ENCODE measurements at regions not wholly inside any gene's neighbourhood (a gene's known extent, or its start where the extent isn't known, plus 50 kb on each side); places are given as distances from the start of the nearest gene placed in this dataset.

DNA sequence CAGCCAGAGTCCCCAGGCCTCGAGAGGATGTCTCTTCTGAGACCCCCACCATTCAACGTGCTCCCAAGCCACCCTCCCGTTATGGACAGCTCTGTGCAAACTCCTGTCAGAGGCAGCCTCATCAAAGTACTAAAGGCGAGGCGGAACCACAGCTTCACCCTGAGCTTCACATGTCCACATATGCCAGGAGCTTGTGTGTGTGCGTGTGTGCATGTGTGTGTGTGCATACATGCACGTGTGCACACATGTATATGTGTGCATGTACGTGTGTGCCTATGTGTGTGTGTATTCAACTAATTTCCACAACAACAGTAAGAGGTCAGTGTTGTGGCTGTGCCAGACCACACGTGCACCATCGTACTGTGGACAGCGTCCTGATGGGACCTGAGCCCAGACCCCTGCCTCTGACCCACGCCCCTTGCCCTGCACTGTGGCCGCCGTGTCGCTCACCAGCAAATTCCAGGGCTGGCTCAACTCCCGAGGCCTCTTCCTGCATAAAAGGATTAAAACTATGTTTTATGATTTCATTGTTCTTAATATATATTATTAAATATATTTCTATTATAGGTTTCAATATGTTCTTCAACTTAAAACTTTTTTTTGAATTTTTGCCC is 444.8 kb downstream of the EIPR1 start:
- no peak for ATAC-seq (ENCODE audit: low FRiP score)
- DNase-seq (ENCODE audit: low spot score): no peak
- TF ChIP-seq, protein P1, sequence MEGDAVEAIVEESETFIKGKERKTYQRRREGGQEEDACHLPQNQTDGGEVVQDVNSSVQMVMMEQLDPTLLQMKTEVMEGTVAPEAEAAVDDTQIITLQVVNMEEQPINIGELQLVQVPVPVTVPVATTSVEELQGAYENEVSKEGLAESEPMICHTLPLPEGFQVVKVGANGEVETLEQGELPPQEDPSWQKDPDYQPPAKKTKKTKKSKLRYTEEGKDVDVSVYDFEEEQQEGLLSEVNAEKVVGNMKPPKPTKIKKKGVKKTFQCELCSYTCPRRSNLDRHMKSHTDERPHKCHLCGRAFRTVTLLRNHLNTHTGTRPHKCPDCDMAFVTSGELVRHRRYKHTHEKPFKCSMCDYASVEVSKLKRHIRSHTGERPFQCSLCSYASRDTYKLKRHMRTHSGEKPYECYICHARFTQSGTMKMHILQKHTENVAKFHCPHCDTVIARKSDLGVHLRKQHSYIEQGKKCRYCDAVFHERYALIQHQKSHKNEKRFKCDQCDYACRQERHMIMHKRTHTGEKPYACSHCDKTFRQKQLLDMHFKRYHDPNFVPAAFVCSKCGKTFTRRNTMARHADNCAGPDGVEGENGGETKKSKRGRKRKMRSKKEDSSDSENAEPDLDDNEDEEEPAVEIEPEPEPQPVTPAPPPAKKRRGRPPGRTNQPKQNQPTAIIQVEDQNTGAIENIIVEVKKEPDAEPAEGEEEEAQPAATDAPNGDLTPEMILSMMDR (IDR thresholded peaks at IDR 0.05): no peak

DNA sequence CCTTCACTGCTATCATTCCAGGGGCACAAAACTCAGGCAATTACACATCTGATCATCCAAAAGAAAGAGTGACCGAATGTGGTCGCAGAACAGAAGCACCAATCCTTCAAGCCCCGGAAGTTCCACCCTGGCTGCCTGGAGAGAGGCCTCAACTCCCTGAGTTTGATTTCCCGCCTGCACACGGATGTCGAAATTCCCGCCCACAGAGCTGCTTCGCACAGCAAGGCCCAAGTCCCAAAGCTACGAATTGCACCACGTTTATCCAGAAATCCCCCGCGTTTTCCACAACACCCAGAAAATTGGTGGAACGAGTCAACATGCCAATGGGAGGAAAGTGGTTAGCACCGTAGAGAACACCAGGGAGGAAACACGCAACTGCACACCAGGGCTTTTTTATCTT is 445.4 kb downstream of the EIPR1 start:
- ATAC-seq (ENCODE audit: low FRiP score): no peak
- DNase-seq (ENCODE audit: low spot score): no peak
- TF ChIP-seq, protein P1 (IDR thresholded peaks at IDR 0.05): no peak

DNA sequence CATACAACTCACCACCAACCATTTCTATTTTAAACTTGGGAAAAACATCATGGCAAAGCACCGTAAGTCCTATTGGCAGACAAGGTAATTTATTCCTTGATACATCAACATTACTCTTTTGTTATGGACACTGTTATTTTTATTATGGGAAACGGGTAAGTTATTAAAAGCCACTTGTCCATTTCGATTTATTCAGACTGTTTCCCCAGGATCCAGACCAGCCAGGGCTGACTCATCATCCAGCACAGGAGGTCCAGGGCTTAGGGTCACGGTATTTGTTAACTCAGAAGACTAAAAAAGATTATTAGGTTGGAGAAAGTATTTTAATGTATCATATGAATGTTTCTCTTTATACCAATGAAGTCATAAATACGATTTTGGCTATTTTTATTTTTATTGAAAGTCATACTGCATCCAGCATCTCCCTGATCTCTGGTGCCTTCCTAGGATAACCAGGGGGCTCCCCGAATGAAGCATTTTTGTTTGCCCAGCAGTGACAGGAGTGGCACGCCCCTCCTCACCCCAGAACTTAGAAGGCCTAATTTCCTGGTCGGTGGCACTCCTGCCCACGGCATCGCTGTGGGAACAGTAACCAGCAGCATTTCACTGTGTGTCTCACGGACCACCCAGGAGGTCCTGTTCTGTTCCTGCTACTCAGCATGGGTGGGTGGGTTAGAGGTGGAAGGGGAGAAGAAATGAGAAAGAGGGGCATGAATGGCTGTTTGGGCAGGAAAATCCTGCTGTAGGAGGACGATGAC is 446.1 kb downstream of the EIPR1 start:
- no peak for DNase-seq (ENCODE audit: low spot score)
- no peak for ATAC-seq (ENCODE audit: low FRiP score)
- TF ChIP-seq, protein P1 (IDR thresholded peaks at IDR 0.05): no peak

DNA sequence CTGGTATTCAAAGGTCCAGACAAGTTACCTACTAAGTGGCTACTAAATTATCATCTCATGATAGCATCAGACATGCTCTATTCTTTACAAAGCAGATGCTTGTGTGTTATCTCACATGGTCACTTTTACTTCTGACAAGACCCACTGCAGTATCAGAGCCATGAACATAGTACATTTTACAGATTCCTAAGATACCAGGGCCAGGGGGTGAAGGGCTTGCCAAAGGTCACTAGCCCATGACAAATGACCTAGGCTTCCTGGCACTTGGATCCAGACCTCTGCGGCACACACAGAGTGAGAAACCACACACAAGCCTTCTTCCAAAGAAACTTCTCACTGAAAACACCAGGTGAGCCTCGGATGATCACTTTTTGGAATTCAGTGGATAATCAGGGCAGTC is 446.8 kb downstream of the EIPR1 start:
- TF ChIP-seq, protein P1 (IDR thresholded peaks at IDR 0.05): no peak
- ATAC-seq (ENCODE audit: low FRiP score): no peak
- DNase-seq (ENCODE audit: low spot score): no peak

DNA sequence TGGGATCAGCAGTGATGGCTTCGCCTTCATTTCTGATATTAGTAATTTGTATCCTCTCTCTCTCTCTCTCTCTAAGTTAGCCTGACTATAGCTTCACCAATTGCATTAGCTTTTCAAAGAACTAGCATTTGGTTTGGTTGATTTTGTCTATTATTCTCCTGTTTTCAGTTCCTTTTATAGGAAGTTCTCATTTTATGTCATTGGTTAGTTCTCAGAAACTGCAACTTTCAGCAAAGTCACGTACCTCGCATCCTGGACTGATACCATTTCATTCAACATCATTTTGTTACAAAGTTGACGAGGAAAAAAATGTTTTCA is 450.8 kb downstream of the EIPR1 start:
- DNase-seq (ENCODE audit: low spot score): no peak
- no peak for ATAC-seq (ENCODE audit: low FRiP score)
- TF ChIP-seq, protein P1 (IDR thresholded peaks at IDR 0.05): no peak

DNA sequence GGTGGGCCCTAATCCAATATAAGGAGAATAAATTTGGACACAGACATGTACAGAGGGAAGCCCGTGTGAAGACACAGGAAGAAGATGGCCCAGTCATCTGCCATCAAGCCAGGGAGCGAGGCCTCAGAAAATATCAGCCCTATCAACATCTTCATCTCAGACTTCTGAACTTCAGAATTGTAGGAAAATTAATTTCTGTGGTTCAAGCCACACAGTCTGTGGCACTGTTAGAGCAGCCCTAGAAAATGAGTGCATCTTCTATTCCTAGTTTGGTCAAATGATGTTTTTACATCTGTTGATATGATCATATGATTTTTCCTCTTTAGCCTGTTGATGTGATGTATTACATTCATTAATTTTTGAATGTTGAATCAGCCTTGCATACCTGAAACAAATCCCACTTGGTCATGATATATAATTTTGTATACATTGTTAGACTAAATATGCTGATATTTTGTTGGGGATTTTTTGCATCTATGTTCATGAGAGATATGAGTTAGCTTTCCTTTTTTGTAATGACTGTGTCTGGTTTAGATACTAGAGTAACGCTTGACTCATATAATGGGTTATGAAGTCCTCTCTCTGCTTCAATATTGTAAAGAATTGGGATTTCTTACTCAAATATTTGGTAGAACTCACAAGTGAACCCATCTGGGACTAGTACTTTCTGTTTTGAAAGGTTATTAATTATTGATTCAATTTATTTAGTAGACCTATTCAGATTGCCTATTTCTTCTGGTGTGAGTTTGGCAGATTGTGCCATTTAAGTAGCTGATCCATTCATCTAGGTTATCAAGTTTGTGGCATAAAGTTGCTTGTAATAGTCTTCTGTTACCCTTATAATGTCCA is 451.4 kb downstream of the EIPR1 start:
- no peak for DNase-seq (ENCODE audit: low spot score)
- no peak for ATAC-seq (ENCODE audit: low FRiP score)
- TF ChIP-seq, protein P1 (IDR thresholded peaks at IDR 0.05): no peak
